IMR-90 (cell line): ENCODE measurements at regions not wholly inside any gene's neighbourhood (a gene's known extent, or its start where the extent isn't known, plus 50 kb on each side); places are given as distances from the start of the nearest gene placed in this dataset.

Experiments
- CEBPB ChIP-seq: IDR thresholded peaks from 2 replicates; pipeline ENCODE4 v1.6.1; 2012; ENCODE audit warnings: low read depth, low read length, improper control_type of control experiment
- CHD1 ChIP-seq: IDR thresholded peaks from 2 replicates; pipeline ENCODE4 v1.6.1; 2012; ENCODE audit warnings: low read depth, low read length, improper control_type of control experiment
- MAFK ChIP-seq: IDR thresholded peaks from 2 replicates; pipeline ENCODE4 v1.6.1; 2012; ENCODE audit warnings: low read depth, low read length, improper control_type of control experiment
- POLR2A ChIP-seq: IDR thresholded peaks from 2 replicates; pipeline ENCODE4 v1.6.1; 2012; ENCODE audit warnings: mild to moderate bottlenecking, low read depth, low read length
- RAD21 ChIP-seq: IDR thresholded peaks from 2 replicates; pipeline ENCODE4 v1.6.1; 2012; ENCODE audit warnings: low read length, improper control_type of control experiment
- RCOR1 ChIP-seq: IDR thresholded peaks from 2 replicates; pipeline ENCODE4 v1.6.1; 2012; ENCODE audit warnings: mild to moderate bottlenecking, low read length, improper control_type of control experiment; ENCODE audit not compliant: insufficient replicate concordance
- RFX5 ChIP-seq: IDR thresholded peaks from 2 replicates; pipeline ENCODE4 v1.8.0; 2012; ENCODE audit warnings: low read depth, mild to moderate bottlenecking, low read length, moderate library complexity
- SMC3 ChIP-seq: fragments of 150-350 bp; IDR thresholded peaks from 2 replicates; pipeline ENCODE4 v1.6.1; 2016; ENCODE audit warnings: low read depth, mild to moderate bottlenecking, antibody characterized with exemption, low read length, moderate library complexity
- TF ChIP-seq, protein P1 (sequence below): conservative IDR thresholded peaks from 2 replicates; pipeline ENCODE4 v1.5.1; 2012; ENCODE audit warnings: mild to moderate bottlenecking, low read depth, low read length, improper control_type of control experiment
- TF ChIP-seq, protein P2 (sequence below): fragments of 150-350 bp; IDR thresholded peaks from 2 replicates; pipeline ENCODE4 v1.6.1; 2016; ENCODE audit warnings: low read depth, mild to moderate bottlenecking, low read length, moderate library complexity, borderline replicate concordance

DNA sequence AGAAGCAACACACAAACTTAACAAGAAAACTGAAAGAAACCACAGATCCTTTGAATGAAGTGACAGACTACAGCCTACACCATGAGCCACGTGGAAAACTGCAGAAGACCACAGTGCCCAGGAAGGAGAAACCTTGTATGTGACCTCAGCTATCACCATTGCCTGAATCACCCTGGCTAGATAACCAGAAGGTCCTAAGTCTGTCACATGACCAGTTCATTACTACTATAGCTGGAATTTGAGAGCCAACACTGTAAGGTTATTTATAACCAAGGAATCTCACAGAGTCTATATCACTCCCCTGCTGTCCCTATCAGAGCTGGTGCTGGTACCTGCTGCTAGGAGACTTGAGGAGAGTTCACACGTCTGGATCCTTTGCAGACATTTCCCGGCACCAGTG lies 90.3 kb upstream of the FBXL17 start:
- TF ChIP-seq, protein P1, sequence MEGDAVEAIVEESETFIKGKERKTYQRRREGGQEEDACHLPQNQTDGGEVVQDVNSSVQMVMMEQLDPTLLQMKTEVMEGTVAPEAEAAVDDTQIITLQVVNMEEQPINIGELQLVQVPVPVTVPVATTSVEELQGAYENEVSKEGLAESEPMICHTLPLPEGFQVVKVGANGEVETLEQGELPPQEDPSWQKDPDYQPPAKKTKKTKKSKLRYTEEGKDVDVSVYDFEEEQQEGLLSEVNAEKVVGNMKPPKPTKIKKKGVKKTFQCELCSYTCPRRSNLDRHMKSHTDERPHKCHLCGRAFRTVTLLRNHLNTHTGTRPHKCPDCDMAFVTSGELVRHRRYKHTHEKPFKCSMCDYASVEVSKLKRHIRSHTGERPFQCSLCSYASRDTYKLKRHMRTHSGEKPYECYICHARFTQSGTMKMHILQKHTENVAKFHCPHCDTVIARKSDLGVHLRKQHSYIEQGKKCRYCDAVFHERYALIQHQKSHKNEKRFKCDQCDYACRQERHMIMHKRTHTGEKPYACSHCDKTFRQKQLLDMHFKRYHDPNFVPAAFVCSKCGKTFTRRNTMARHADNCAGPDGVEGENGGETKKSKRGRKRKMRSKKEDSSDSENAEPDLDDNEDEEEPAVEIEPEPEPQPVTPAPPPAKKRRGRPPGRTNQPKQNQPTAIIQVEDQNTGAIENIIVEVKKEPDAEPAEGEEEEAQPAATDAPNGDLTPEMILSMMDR = no peak
- TF ChIP-seq CEBPB (no peak), SMC3 (no peak), POLR2A (no peak), MAFK (no peak), RFX5 (no peak), RAD21 (no peak), RCOR1 (no peak), CHD1 (no peak)
- TF ChIP-seq, protein P2, sequence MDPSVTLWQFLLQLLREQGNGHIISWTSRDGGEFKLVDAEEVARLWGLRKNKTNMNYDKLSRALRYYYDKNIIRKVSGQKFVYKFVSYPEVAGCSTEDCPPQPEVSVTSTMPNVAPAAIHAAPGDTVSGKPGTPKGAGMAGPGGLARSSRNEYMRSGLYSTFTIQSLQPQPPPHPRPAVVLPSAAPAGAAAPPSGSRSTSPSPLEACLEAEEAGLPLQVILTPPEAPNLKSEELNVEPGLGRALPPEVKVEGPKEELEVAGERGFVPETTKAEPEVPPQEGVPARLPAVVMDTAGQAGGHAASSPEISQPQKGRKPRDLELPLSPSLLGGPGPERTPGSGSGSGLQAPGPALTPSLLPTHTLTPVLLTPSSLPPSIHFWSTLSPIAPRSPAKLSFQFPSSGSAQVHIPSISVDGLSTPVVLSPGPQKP = no peak
